HepG2 (cell line): ENCODE measurements at regions not wholly inside any gene's neighbourhood (a gene's known extent, or its start where the extent isn't known, plus 50 kb on each side); places are given as distances from the start of the nearest gene placed in this dataset.

Source experiments
- ATAC-seq: fragments of 200-7000 bp; cut with Tn5 transposase; 3 replicates; pipeline ENCODE4 v1.9.1; 2020; ENCODE audit warnings: mild to moderate bottlenecking, moderate library complexity
- BruUV-seq: library from RNA; stranded (reverse); fragments of 400-500 nt; replicated peaks from 2 replicates; lab custom pipeline; 2021; lab: Mats Ljungman, UMichigan
- CTCF ChIA-PET: fragments of 300-600 bp; formaldehyde crosslinking; extraction: SDS; loops from one replicate; lab custom pipeline; 2021; ENCODE audit warnings: low total read pairs, inconsistent platforms, low intra/inter-chr PET ratio; lab: Yijun Ruan, JAX
- POLR2A ChIA-PET: fragments of 350-600 bp; sonication (Branson Sonifier 250); formaldehyde crosslinking; loops from one replicate; lab custom pipeline; 2020; ENCODE audit warnings: antibody characterized with exemption, inconsistent platforms; lab: Yijun Ruan, JAX
- DNase-seq: peaks from one replicate; pipeline ENCODE4 v3.0.0-alpha.2; 2015; ENCODE audit warnings: low spot score
- FAIRE-seq: peaks from 3 replicates; lab custom pipeline; 2011; peaks lifted over from hg19 to GRCh38; lab: Jason Lieb, UNC
- H2AFZ ChIP-seq: one replicate; pipeline ENCODE4 v1.6.1; 2011; ENCODE audit warnings: low read length, inconsistent platforms
- H3K27ac ChIP-seq: fragments of 300-600 bp; 3 replicates; pipeline ENCODE4 v1.8.0; 2011; ENCODE audit warnings: mixed run types, mild to moderate bottlenecking, mixed read lengths, low read length, inconsistent platforms; ENCODE audit not compliant: insufficient read depth; ENCODE audit errors: extremely low read length
- H3K27me3 ChIP-seq, 2 experiments: fragments of 200-600 bp in 1 of 2; 2 replicates in 1 of 2; 3 replicates in 1 of 2; pipeline versions ENCODE4 v1.6.0 to v1.8.0; 2011; ENCODE audit warnings: low read length in 2 of 2, mild to moderate bottlenecking in 2 of 2, moderate library complexity in 2 of 2, inconsistent platforms in 1 of 2; ENCODE audit not compliant: insufficient read depth in 2 of 2, control insufficient read depth in 1 of 2
- H3K36me3 ChIP-seq, 2 experiments: fragments of 200-600 bp in 1 of 2; replicated peaks in 1 of 2; 2 replicates in 1 of 2; 3 replicates in 1 of 2; pipeline versions ENCODE4 v1.5.1 to v1.8.0; 2011; ENCODE audit warnings: low read length in 2 of 2, inconsistent platforms in 1 of 2; ENCODE audit not compliant: insufficient read depth in 2 of 2, control insufficient read depth in 1 of 2
- H3K4me1 ChIP-seq: 2 replicates; pipeline ENCODE4 v1.5.1; 2012; ENCODE audit warnings: low read length, inconsistent platforms; ENCODE audit not compliant: insufficient read depth
- H3K4me2 ChIP-seq: 2 replicates; pipeline ENCODE4 v1.6.0; 2011; ENCODE audit warnings: low read depth, low read length, inconsistent platforms
- H3K4me3 ChIP-seq, 3 experiments: fragments of 200-600 bp in 1 of 3; sonication (generic), shearing (Covaris generic) in 1 of 3; replicated peaks in 1 of 3; 2 replicates each; pipeline ENCODE4 v1.5.1; 2011 to 2016; ENCODE audit warnings: low read length in 3 of 3, inconsistent platforms in 2 of 3, low read depth in 2 of 3, mild to moderate bottlenecking in 2 of 3, control low read depth in 1 of 3, mixed read lengths in 1 of 3; ENCODE audit not compliant: insufficient read depth in 1 of 3
- H3K79me2 ChIP-seq: one replicate; pipeline ENCODE4 v1.6.1; 2011; ENCODE audit warnings: low read length, inconsistent platforms; ENCODE audit not compliant: insufficient read depth
- H3K9ac ChIP-seq: 2 replicates; pipeline ENCODE4 v1.6.0; 2011; ENCODE audit warnings: mild to moderate bottlenecking, low read depth, low read length, inconsistent platforms; ENCODE audit not compliant: insufficient read depth
- H3K9me3 ChIP-seq: 2 replicates; pipeline ENCODE4 v1.5.1; 2012; ENCODE audit warnings: mild to moderate bottlenecking, low read length
- H4K20me1 ChIP-seq: 2 replicates; pipeline ENCODE4 v1.6.0; 2011; ENCODE audit warnings: inconsistent platforms, mild to moderate bottlenecking, low read length, moderate library complexity; ENCODE audit not compliant: insufficient read depth
- ARID4A ChIP-seq: sonication (generic); formaldehyde crosslinking; IDR thresholded peaks from 2 replicates; pipeline ENCODE4 v1.5.0; 2020; ENCODE audit warnings: mild to moderate bottlenecking, missing genetic modification reagents, borderline replicate concordance
- CEBPB ChIP-seq: IDR thresholded peaks from 2 replicates; pipeline ENCODE4 v1.6.1; 2011; ENCODE audit warnings: low read depth, low read length, improper control_type of control experiment, borderline replicate concordance
- DR1 ChIP-seq: sonication (generic); formaldehyde crosslinking; IDR thresholded peaks from 2 replicates; pipeline ENCODE4 v1.8.0; 2021; ENCODE audit warnings: mild to moderate bottlenecking, missing genetic modification reagents, inconsistent platforms
- ELF1 ChIP-seq: sonication (generic); formaldehyde crosslinking; IDR thresholded peaks from 2 replicates; pipeline ENCODE4 v1.4.0; 2020; ENCODE audit warnings: missing genetic modification reagents
- SNAPC2 ChIP-seq: sonication (generic); formaldehyde crosslinking; IDR thresholded peaks from 2 replicates; pipeline ENCODE4 v1.8.1; 2022; ENCODE audit warnings: mild to moderate bottlenecking, missing genetic modification reagents
- STAG1 ChIP-seq: sonication (generic); formaldehyde crosslinking; IDR thresholded peaks from 2 replicates; pipeline ENCODE4 v1.4.0; 2020; ENCODE audit warnings: missing genetic modification reagents
- ZNF160 ChIP-seq: sonication (generic); formaldehyde crosslinking; IDR thresholded peaks from 2 replicates; pipeline ENCODE4 v1.8.0; 2022; ENCODE audit warnings: mild to moderate bottlenecking, inconsistent platforms, missing genetic modification reagents
- ZNF256 ChIP-seq: sonication (generic); formaldehyde crosslinking; conservative IDR thresholded peaks from 2 replicates; pipeline ENCODE4 v1.4.0; 2020; ENCODE audit warnings: missing genetic modification reagents
- ZNF317 ChIP-seq: sonication (generic); formaldehyde crosslinking; IDR thresholded peaks from 2 replicates; pipeline ENCODE4 v1.5.0; 2020; ENCODE audit warnings: mild to moderate bottlenecking, missing genetic modification reagents
- ZNF33B ChIP-seq: sonication (generic); formaldehyde crosslinking; IDR thresholded peaks from 2 replicates; pipeline ENCODE4 v1.5.1; 2020; ENCODE audit warnings: mild to moderate bottlenecking, missing genetic modification reagents
- ZNF543 ChIP-seq: sonication (generic); formaldehyde crosslinking; IDR thresholded peaks from 2 replicates; pipeline ENCODE4 v1.4.0; 2020; ENCODE audit warnings: mild to moderate bottlenecking, missing genetic modification reagents
- ZNF562 ChIP-seq: sonication (generic); formaldehyde crosslinking; IDR thresholded peaks from 2 replicates; pipeline ENCODE4 v1.8.0; 2022; ENCODE audit warnings: missing genetic modification reagents, borderline replicate concordance
- ZNF574 ChIP-seq: sonication (generic); formaldehyde crosslinking; IDR thresholded peaks from 2 replicates; pipeline ENCODE4 v1.4.0; 2020; ENCODE audit warnings: missing genetic modification reagents
- ZNF775 ChIP-seq: sonication (generic); formaldehyde crosslinking; IDR thresholded peaks from 2 replicates; pipeline ENCODE4 v1.4.0; 2020; ENCODE audit warnings: missing genetic modification reagents, mild to moderate bottlenecking, moderate library complexity, borderline replicate concordance
- ZNF841 ChIP-seq: sonication (generic); formaldehyde crosslinking; IDR thresholded peaks from 2 replicates; pipeline ENCODE4 v1.8.1; 2023; ENCODE audit warnings: missing genetic modification reagents, borderline replicate concordance
- WGBS: methylation state at CpG from one replicate; pipeline ENCODE4 v1.1.6; 2017; ENCODE audit warnings: low lambda C conversion rate; 5-methylcytosine and 5-hydroxymethylcytosine counted together
- in situ Hi-C: cut with HindIII; loops from 2 replicates; pipeline ENCODE4 v1.10.0; 2017; ENCODE audit warnings: low pct_unique_long_range_greater_than_20kb; ENCODE audit not compliant: extremely low pct_ligation_motif_present
- intact Hi-C: fragments of 100-400 bp; cut with micrococcal nuclease; formaldehyde crosslinking; loops from one replicate; pipeline ENCODE4 v1.10.0; 2022; ENCODE audit not compliant: unreplicated experiment
- TF ChIP-seq, protein P1 (sequence below): sonication (generic); formaldehyde crosslinking; IDR thresholded peaks from 2 replicates; pipeline ENCODE4 v1.4.0; 2020; ENCODE audit warnings: mild to moderate bottlenecking, missing genetic modification reagents

DNA sequence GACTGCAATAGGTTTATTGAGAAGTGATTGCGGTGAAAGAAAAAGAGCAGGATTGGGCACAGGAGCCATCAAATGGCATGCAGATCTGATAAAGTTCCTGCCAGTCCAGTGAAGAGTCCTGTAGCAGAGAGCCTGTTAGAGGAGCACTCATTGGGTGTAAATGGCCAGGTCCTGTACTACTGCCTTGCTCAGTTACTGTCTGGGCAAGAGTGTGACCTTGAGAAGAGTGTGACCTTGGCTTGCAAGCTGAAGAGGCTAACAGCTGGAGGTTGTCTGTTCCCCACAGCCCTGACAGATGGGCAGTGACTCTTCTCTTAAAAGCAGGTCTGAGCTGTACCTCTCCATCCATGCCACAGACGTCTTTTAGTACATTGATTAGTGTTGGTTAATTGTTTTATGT lies 148.6 kb upstream of the SLC38A2 start:
- no peaks in the 10 kb centered on the region for H3K9me3 ChIP-seq
- no peak overlapping the region for H3K9ac ChIP-seq
- BruUV-seq = no TSS peak
- WGBS = 100% methylated on average over 2 of the region's 2 CpGs
- CTCF ChIA-PET = no interaction called here
- peak overlapping the region; percentile 13; the same call in 1 of the 2 replicates for H3K4me2 ChIP-seq
- H3K27me3 ChIP-seq = no peaks in the 10 kb centered on the region
- H3K4me3 ChIP-seq = no peak overlapping the region
- DNase-seq (no peak), FAIRE-seq (no peak), ATAC-seq (no peak)
- no peaks in the 10 kb centered on the region for H4K20me1 ChIP-seq
- in situ Hi-C loops = loop anchor here (10.0 kb wide), 1 partner anchor 144 kb away; no protein-coding TSS in a partner anchor
- H3K79me2 ChIP-seq = peaks cover 4% of the 10 kb centered on the region
- H2AFZ ChIP-seq = no peak overlapping the region
- H3K36me3 ChIP-seq = 0 out of 5 replicates have a peak, but pooled peaks cover 0 to 1% of the 10 kb centered on the region in 2 experiments
- peak overlapping the region; percentile 23 for H3K27ac ChIP-seq
- H3K4me1 ChIP-seq = peaks cover 94% of the 10 kb centered on the region
- POLR2A ChIA-PET = interaction anchor here (1.6 kb wide), 1 partner anchor 29 kb away, joined by 4 read pairs; no protein-coding TSS in a partner anchor
- intact Hi-C loops = no loop called here
- no peak for TF ChIP-seq ZNF317
- no peak for TF ChIP-seq ZNF574 (CRISPR knock-in tag)
- TF ChIP-seq SNAPC2 (CRISPR knock-in tag) = no peak
- no peak for TF ChIP-seq ZNF543 (CRISPR knock-in tag)
- no peak for TF ChIP-seq ARID4A (CRISPR knock-in tag)
- TF ChIP-seq ZNF775 (CRISPR knock-in tag) = no peak
- TF ChIP-seq ZNF562 (CRISPR knock-in tag) = no peak
- no peak for TF ChIP-seq STAG1 (CRISPR knock-in tag)
- no peak for TF ChIP-seq CEBPB
- TF ChIP-seq ZNF33B (CRISPR knock-in tag) = no peak
- TF ChIP-seq ZNF160 (CRISPR knock-in tag) = no peak
- TF ChIP-seq ZNF256 (CRISPR knock-in tag) = no peak
- TF ChIP-seq, protein P1, sequence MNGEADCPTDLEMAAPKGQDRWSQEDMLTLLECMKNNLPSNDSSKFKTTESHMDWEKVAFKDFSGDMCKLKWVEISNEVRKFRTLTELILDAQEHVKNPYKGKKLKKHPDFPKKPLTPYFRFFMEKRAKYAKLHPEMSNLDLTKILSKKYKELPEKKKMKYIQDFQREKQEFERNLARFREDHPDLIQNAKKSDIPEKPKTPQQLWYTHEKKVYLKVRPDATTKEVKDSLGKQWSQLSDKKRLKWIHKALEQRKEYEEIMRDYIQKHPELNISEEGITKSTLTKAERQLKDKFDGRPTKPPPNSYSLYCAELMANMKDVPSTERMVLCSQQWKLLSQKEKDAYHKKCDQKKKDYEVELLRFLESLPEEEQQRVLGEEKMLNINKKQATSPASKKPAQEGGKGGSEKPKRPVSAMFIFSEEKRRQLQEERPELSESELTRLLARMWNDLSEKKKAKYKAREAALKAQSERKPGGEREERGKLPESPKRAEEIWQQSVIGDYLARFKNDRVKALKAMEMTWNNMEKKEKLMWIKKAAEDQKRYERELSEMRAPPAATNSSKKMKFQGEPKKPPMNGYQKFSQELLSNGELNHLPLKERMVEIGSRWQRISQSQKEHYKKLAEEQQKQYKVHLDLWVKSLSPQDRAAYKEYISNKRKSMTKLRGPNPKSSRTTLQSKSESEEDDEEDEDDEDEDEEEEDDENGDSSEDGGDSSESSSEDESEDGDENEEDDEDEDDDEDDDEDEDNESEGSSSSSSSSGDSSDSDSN = no peak
- TF ChIP-seq ELF1 = no peak
- no peak for TF ChIP-seq DR1
- no peak for TF ChIP-seq ZNF841 (CRISPR knock-in tag)
